Activated naive CD4-positive, alpha-beta T cell treated with anti-CD3 and anti-CD28 coated beads, Interleukin-2, amount 10 ng/mL, durations not matched to agents 7 days and 5 days (primary cell): ENCODE measurements at regions not wholly inside any gene's neighbourhood (a gene's known extent, or its start where the extent isn't known, plus 50 kb on each side); places are given as distances from the start of the nearest gene placed in this dataset.

ENCODE experiments used
- CTCF ChIA-PET: fragments of 350-600 bp; sonication (Branson Sonifier 250); formaldehyde crosslinking; loops from one replicate; lab custom pipeline; 2021; ENCODE audit warnings: antibody characterized with exemption; lab: Charles Lee
- DNase-seq: peaks from one replicate; pipeline ENCODE4 v3.0.0-alpha.2; 2020
- H3K27ac Mint-ChIP-seq: one replicate; pipeline ENCODE4 v1.8.0; 2021; ENCODE audit warnings: mild to moderate bottlenecking, moderate library complexity, mixed read lengths
- H3K27me3 Mint-ChIP-seq: one replicate; pipeline ENCODE4 v1.8.0; 2021; ENCODE audit warnings: mild to moderate bottlenecking, mixed read lengths
- H3K36me3 Mint-ChIP-seq: one replicate; pipeline ENCODE4 v1.8.0; 2021; ENCODE audit warnings: mixed read lengths
- H3K4me1 Mint-ChIP-seq: one replicate; pipeline ENCODE4 v1.8.0; 2021; ENCODE audit warnings: mixed read lengths
- H3K4me3 Mint-ChIP-seq: one replicate; pipeline ENCODE4 v1.8.0; 2021; ENCODE audit warnings: mild to moderate bottlenecking, moderate library complexity, mixed read lengths
- H3K9me3 Mint-ChIP-seq: one replicate; pipeline ENCODE4 v1.8.0; 2021; ENCODE audit warnings: mixed read lengths

GRCh38 chr3:154766765-154767503 is 313.2 kb upstream of the MME start:
- H3K4me1 Mint-ChIP-seq, result no peaks in the 10 kb centered on the region
- H3K4me3 Mint-ChIP-seq, result no peak overlapping the region
- CTCF ChIA-PET, result no interaction called here
- no peaks in the 10 kb centered on the region for H3K9me3 Mint-ChIP-seq
- no peak overlapping the region for H3K27ac Mint-ChIP-seq
- no peak for DNase-seq
- H3K36me3 Mint-ChIP-seq, result no peaks in the 10 kb centered on the region
- no peaks in the 10 kb centered on the region for H3K27me3 Mint-ChIP-seq

- Mint-ChIP-seq H3K27ac (no peak overlapping the region), H3K4me3 (no peak overlapping the region), H3K36me3 (no peaks in the 10 kb centered on the region), H3K27me3 (no peaks in the 10 kb centered on the region), H3K9me3 (no peaks in the 10 kb centered on the region), H3K4me1 (no peaks in the 10 kb centered on the region)
- CTCF ChIA-PET, result no interaction called here
- DNase-seq, result no peak
Observed at GRCh38 chr3:154764856-154765640, 315.1 kb upstream of the MME start.

- H3K4me3 Mint-ChIP-seq, result no peak overlapping the region
- no peak overlapping the region for H3K27ac Mint-ChIP-seq
- no peaks in the 10 kb centered on the region for H3K36me3 Mint-ChIP-seq
- H3K9me3 Mint-ChIP-seq, result no peaks in the 10 kb centered on the region
- CTCF ChIA-PET, result no interaction called here
- DNase-seq, result no peak
- no peaks in the 10 kb centered on the region for H3K4me1 Mint-ChIP-seq
- H3K27me3 Mint-ChIP-seq, result no peaks in the 10 kb centered on the region
Observed at GRCh38 chr3:154762486-154762885, 317.6 kb upstream of the MME start.

GRCh38 chr3:154759966-154760365 is 320.2 kb upstream of the MME start:
- Mint-ChIP-seq H3K4me1 (no peaks in the 10 kb centered on the region), H3K27me3 (no peaks in the 10 kb centered on the region), H3K36me3 (no peaks in the 10 kb centered on the region), H3K27ac (no peak overlapping the region), H3K4me3 (no peak overlapping the region), H3K9me3 (no peaks in the 10 kb centered on the region)
- CTCF ChIA-PET, result no interaction called here
- no peak for DNase-seq

- no peak overlapping the region for H3K27ac Mint-ChIP-seq
- no peaks in the 10 kb centered on the region for H3K36me3 Mint-ChIP-seq
- H3K27me3 Mint-ChIP-seq, result no peaks in the 10 kb centered on the region
- CTCF ChIA-PET, result interaction anchor here (1.2 kb wide), 1 partner anchor 551 kb away, joined by 3 read pairs; no protein-coding TSS in a partner anchor
- no peaks in the 10 kb centered on the region for H3K9me3 Mint-ChIP-seq
- no peak overlapping the region for H3K4me3 Mint-ChIP-seq
- H3K4me1 Mint-ChIP-seq, result no peaks in the 10 kb centered on the region
- no peak for DNase-seq
Observed at GRCh38 chr3:154758109-154758868, 321.8 kb upstream of the MME start.

GRCh38 chr3:154753101-154753500 is 323.1 kb upstream of the GPR149 start:
- no peaks in the 10 kb centered on the region for H3K4me1 Mint-ChIP-seq
- DNase-seq, result no peak
- no peaks in the 10 kb centered on the region for H3K27me3 Mint-ChIP-seq
- peaks cover 2% of the 10 kb centered on the region for H3K9me3 Mint-ChIP-seq
- no peak overlapping the region for H3K4me3 Mint-ChIP-seq
- CTCF ChIA-PET, result no interaction called here
- no peaks in the 10 kb centered on the region for H3K36me3 Mint-ChIP-seq
- H3K27ac Mint-ChIP-seq, result no peak overlapping the region

GRCh38 chr3:154749514-154749913 is 319.5 kb upstream of the GPR149 start:
- DNase-seq, result no peak
- Mint-ChIP-seq H3K27me3 (no peaks in the 10 kb centered on the region), H3K4me3 (no peak overlapping the region), H3K9me3 (peaks cover 2% of the 10 kb centered on the region), H3K36me3 (no peaks in the 10 kb centered on the region), H3K4me1 (no peaks in the 10 kb centered on the region), H3K27ac (no peak overlapping the region)
- CTCF ChIA-PET, result no interaction called here

GRCh38 chr3:154745929-154746328 is 315.9 kb upstream of the GPR149 start:
- H3K4me1 Mint-ChIP-seq, result no peaks in the 10 kb centered on the region
- H3K36me3 Mint-ChIP-seq, result no peaks in the 10 kb centered on the region
- H3K9me3 Mint-ChIP-seq, result peaks cover 4% of the 10 kb centered on the region
- H3K27ac Mint-ChIP-seq, result no peak overlapping the region
- no peaks in the 10 kb centered on the region for H3K27me3 Mint-ChIP-seq
- no peak for DNase-seq
- CTCF ChIA-PET, result no interaction called here
- H3K4me3 Mint-ChIP-seq, result no peak overlapping the region

- peaks cover 5% of the 10 kb centered on the region for H3K9me3 Mint-ChIP-seq
- CTCF ChIA-PET, result no interaction called here
Observed at GRCh38 chr3:154745122-154745521, 315.1 kb upstream of the GPR149 start.

GRCh38 chr3:154743418-154743817 is 313.4 kb upstream of the GPR149 start:
- Mint-ChIP-seq H3K36me3 (no peaks in the 10 kb centered on the region), H3K27ac (no peak overlapping the region)
- DNase-seq, result no peak

More at GRCh38 chr3:154745122-154745521, 315.1 kb upstream of the GPR149 start:
- no peaks in the 10 kb centered on the region for H3K4me1 Mint-ChIP-seq
- no peak overlapping the region for H3K4me3 Mint-ChIP-seq
- H3K27ac Mint-ChIP-seq, result no peak overlapping the region
- no peaks in the 10 kb centered on the region for H3K36me3 Mint-ChIP-seq
- H3K27me3 Mint-ChIP-seq, result no peaks in the 10 kb centered on the region
- DNase-seq, result no peak

GRCh38 chr3:154734468-154734867 is 304.5 kb upstream of the GPR149 start:
- no peak overlapping the region for H3K4me3 Mint-ChIP-seq
- H3K27ac Mint-ChIP-seq, result no peak overlapping the region
- no peak for DNase-seq
- no peaks in the 10 kb centered on the region for H3K9me3 Mint-ChIP-seq
- CTCF ChIA-PET, result no interaction called here
- no peaks in the 10 kb centered on the region for H3K27me3 Mint-ChIP-seq
- H3K4me1 Mint-ChIP-seq, result no peaks in the 10 kb centered on the region
- H3K36me3 Mint-ChIP-seq, result no peaks in the 10 kb centered on the region

More at GRCh38 chr3:154743418-154743817, 313.4 kb upstream of the GPR149 start:
- CTCF ChIA-PET, result no interaction called here
- Mint-ChIP-seq H3K4me1 (no peaks in the 10 kb centered on the region), H3K27me3 (no peaks in the 10 kb centered on the region), H3K4me3 (no peak overlapping the region), H3K9me3 (peaks cover 6% of the 10 kb centered on the region)

- H3K4me3 Mint-ChIP-seq, result no peak overlapping the region
- H3K36me3 Mint-ChIP-seq, result no peaks in the 10 kb centered on the region
- no peak for DNase-seq
- peaks cover 4% of the 10 kb centered on the region for H3K9me3 Mint-ChIP-seq
- CTCF ChIA-PET, result no interaction called here
- no peak overlapping the region for H3K27ac Mint-ChIP-seq
- no peaks in the 10 kb centered on the region for H3K27me3 Mint-ChIP-seq
- H3K4me1 Mint-ChIP-seq, result no peaks in the 10 kb centered on the region
Observed at GRCh38 chr3:154730186-154730585, 300.2 kb upstream of the GPR149 start.

GRCh38 chr3:154729741-154730140 is 299.8 kb upstream of the GPR149 start:
- Mint-ChIP-seq H3K4me3 (no peak overlapping the region), H3K27ac (no peak overlapping the region), H3K9me3 (peaks cover 4% of the 10 kb centered on the region), H3K27me3 (no peaks in the 10 kb centered on the region), H3K4me1 (no peaks in the 10 kb centered on the region), H3K36me3 (no peaks in the 10 kb centered on the region)
- CTCF ChIA-PET, result no interaction called here
- DNase-seq, result no peak

- no peaks in the 10 kb centered on the region for H3K4me1 Mint-ChIP-seq
- CTCF ChIA-PET, result no interaction called here
- peaks cover 4% of the 10 kb centered on the region for H3K9me3 Mint-ChIP-seq
- no peaks in the 10 kb centered on the region for H3K27me3 Mint-ChIP-seq
- DNase-seq, result no peak
- H3K36me3 Mint-ChIP-seq, result no peaks in the 10 kb centered on the region
- H3K4me3 Mint-ChIP-seq, result no peak overlapping the region
- H3K27ac Mint-ChIP-seq, result no peak overlapping the region
Observed at GRCh38 chr3:154728285-154728684, 298.3 kb upstream of the GPR149 start.
